HG03139 (cell line): ENCODE measurements at regions not wholly inside any gene's neighbourhood (a gene's known extent, or its start where the extent isn't known, plus 50 kb on each side); places are given as distances from the start of the nearest gene placed in this dataset.

ENCODE experiments used
- ATAC-seq: cut with Tn5 transposase; IDR thresholded peaks from one replicate; pipeline ENCODE4 v1.9.1; 2021; ENCODE audit not compliant: unreplicated experiment

- ATAC-seq: no peak
These were observed 132.2 kb upstream of the INHBA start for GRCh38 chr7:41834805-41835694.

- no peak for ATAC-seq
These were observed 130.1 kb upstream of the INHBA start for GRCh38 chr7:41832941-41833340.

- ATAC-seq: no peak
These were observed 127.4 kb upstream of the INHBA start for GRCh38 chr7:41830271-41830670.

- no peak for ATAC-seq
These were observed 126.0 kb upstream of the INHBA start for GRCh38 chr7:41828911-41829310.

GRCh38 chr7:41826641-41827040 is 123.8 kb upstream of the INHBA start:
- ATAC-seq: no peak

- ATAC-seq: no peak
These were observed 123.1 kb upstream of the INHBA start for GRCh38 chr7:41825927-41826480.

GRCh38 chr7:41824284-41824683 is 121.4 kb upstream of the INHBA start:
- ATAC-seq: no peak

- ATAC-seq: no peak
These were observed 119.4 kb upstream of the INHBA start for GRCh38 chr7:41822259-41822817.

- no peak for ATAC-seq
These were observed 118.8 kb upstream of the INHBA start for GRCh38 chr7:41821521-41822213.

GRCh38 chr7:41820111-41820671 is 117.3 kb upstream of the INHBA start:
- ATAC-seq: no peak

GRCh38 chr7:41819645-41820044 is 116.8 kb upstream of the INHBA start:
- no peak for ATAC-seq

GRCh38 chr7:41818765-41819398 is 116.0 kb upstream of the INHBA start:
- ATAC-seq: no peak

GRCh38 chr7:41817386-41817785 is 114.5 kb upstream of the INHBA start:
- peak; percentile 40 for ATAC-seq

GRCh38 chr7:41816111-41816510 is 113.2 kb upstream of the INHBA start:
- ATAC-seq: peak; percentile 66

GRCh38 chr7:41814888-41815287 is 112.0 kb upstream of the INHBA start:
- ATAC-seq: no peak

GRCh38 chr7:41813286-41813685 is 110.4 kb upstream of the INHBA start:
- ATAC-seq: no peak

- ATAC-seq: no peak
These were observed 109.1 kb upstream of the INHBA start for GRCh38 chr7:41811941-41812340.

- peak; percentile 74 for ATAC-seq
These were observed 107.2 kb upstream of the INHBA start for GRCh38 chr7:41809940-41810576.

GRCh38 chr7:41809529-41809939 is 106.6 kb upstream of the INHBA start:
- no peak for ATAC-seq

- ATAC-seq: no peak
These were observed 106.2 kb upstream of the INHBA start for GRCh38 chr7:41809116-41809515.
